ENCODE measurements at regions not wholly inside any gene's neighbourhood (a gene's known extent, or its start where the extent isn't known, plus 50 kb on each side); places are given as distances from the start of the nearest gene placed in this dataset.

GRCh38 chr20:6673071-6673470, 94.4 kb upstream of the BMP2 start:
- no peak overlapping the region for H3K18ac ChIP-seq (ENCODE audit: low read depth in 1 of 2, low read length in 2 of 2)
- H2BK12ac ChIP-seq (ENCODE audit: low read length in 2 of 2) = no peak overlapping the region
- no peak overlapping the region for H3K14ac ChIP-seq (ENCODE audit: low read length in 2 of 2)
- no peak overlapping the region for H3K9ac ChIP-seq (ENCODE audit: low read length)
- DNase-seq = no peak
- H3K4me3 ChIP-seq (ENCODE audit: insufficient read depth in 1 of 2, low read depth in 1 of 2, low read length in 2 of 2) = no peak overlapping the region
- H3K27ac ChIP-seq (ENCODE audit: low read length, poor library complexity, severe bottlenecking) = no peak overlapping the region
- H3K27me3 ChIP-seq (ENCODE audit: control insufficient read depth in 1 of 2, insufficient read depth in 1 of 2, low read length in 2 of 2) = peaks cover 0 to 10% of the 10 kb centered on the region in 2 experiments
- no peak overlapping the region for H3K4me2 ChIP-seq (ENCODE audit: low read length, poor library complexity, severe bottlenecking)
- no peak overlapping the region for H4K91ac ChIP-seq (ENCODE audit: low read length)
- no peak overlapping the region for H2BK5ac ChIP-seq (ENCODE audit: low read depth, low read length, poor library complexity, severe bottlenecking)
- no peak overlapping the region for H3K4ac ChIP-seq (ENCODE audit: low read depth in 1 of 2, low read length in 2 of 2)
- no peak overlapping the region for H2BK120ac ChIP-seq (ENCODE audit: low read depth, low read length)
- 98% methylated on average over 3 of the region's 3 CpGs for WGBS
- H2AFZ ChIP-seq (ENCODE audit: low read depth, low read length) = no peak overlapping the region
- H3K79me1 ChIP-seq (replicated peaks; ENCODE audit: low read length, poor library complexity, severe bottlenecking) = no peaks in the 10 kb centered on the region
- H3K9me3 ChIP-seq (ENCODE audit: control insufficient read depth, low read length) = no peaks in the 10 kb centered on the region
- H2BK15ac ChIP-seq (ENCODE audit: low read depth, poor library complexity, severe bottlenecking) = no peak overlapping the region
- no peak overlapping the region for H2AK5ac ChIP-seq (ENCODE audit: low read length, severe bottlenecking)
- no peaks in the 10 kb centered on the region for H3K36me3 ChIP-seq (ENCODE audit: control insufficient read depth in 1 of 2, insufficient read depth in 2 of 2, low read depth in 1 of 2, low read length in 2 of 2)
- H3K4me1 ChIP-seq (ENCODE audit: control insufficient read depth, insufficient read depth, low read depth, low read length) = no peaks in the 10 kb centered on the region
- H3K23ac ChIP-seq (ENCODE audit: low read length in 2 of 2) = no peak overlapping the region
- no peak overlapping the region for H4K8ac ChIP-seq (ENCODE audit: low read length)

GRCh38 chr20:6671829-6672228, 95.7 kb upstream of the BMP2 start:
- 97% methylated on average over 3 of the region's 3 CpGs for WGBS
- H3K4me1 ChIP-seq (ENCODE audit: control insufficient read depth, insufficient read depth, low read depth, low read length) = no peaks in the 10 kb centered on the region
- no peaks in the 10 kb centered on the region for H3K79me1 ChIP-seq (replicated peaks; ENCODE audit: low read length, poor library complexity, severe bottlenecking)
- H3K4me3 ChIP-seq (ENCODE audit: insufficient read depth in 1 of 2, low read depth in 1 of 2, low read length in 2 of 2) = no peak overlapping the region
- H4K8ac ChIP-seq (ENCODE audit: low read length) = no peak overlapping the region
- no peak overlapping the region for H3K27ac ChIP-seq (ENCODE audit: low read length, poor library complexity, severe bottlenecking)
- peaks cover 0 to 10% of the 10 kb centered on the region in 2 experiments for H3K27me3 ChIP-seq (ENCODE audit: control insufficient read depth in 1 of 2, insufficient read depth in 1 of 2, low read length in 2 of 2)
- H3K9me3 ChIP-seq (ENCODE audit: control insufficient read depth, low read length) = no peaks in the 10 kb centered on the region
- DNase-seq = no peak
- H2AK5ac ChIP-seq (ENCODE audit: low read length, severe bottlenecking) = no peak overlapping the region
- H4K91ac ChIP-seq (ENCODE audit: low read length) = no peak overlapping the region
- no peak overlapping the region for H3K18ac ChIP-seq (ENCODE audit: low read depth in 1 of 2, low read length in 2 of 2)
- H3K14ac ChIP-seq (ENCODE audit: low read length in 2 of 2) = no peak overlapping the region
- H2BK120ac ChIP-seq (ENCODE audit: low read depth, low read length) = no peak overlapping the region
- H3K4me2 ChIP-seq (ENCODE audit: low read length, poor library complexity, severe bottlenecking) = no peak overlapping the region
- no peak overlapping the region for H2BK12ac ChIP-seq (ENCODE audit: low read length in 2 of 2)
- no peak overlapping the region for H3K23ac ChIP-seq (ENCODE audit: low read length in 2 of 2)
- no peak overlapping the region for H2AFZ ChIP-seq (ENCODE audit: low read depth, low read length)
- no peak overlapping the region for H2BK15ac ChIP-seq (ENCODE audit: low read depth, poor library complexity, severe bottlenecking)
- H2BK5ac ChIP-seq (ENCODE audit: low read depth, low read length, poor library complexity, severe bottlenecking) = no peak overlapping the region
- H3K9ac ChIP-seq (ENCODE audit: low read length) = no peak overlapping the region
- H3K4ac ChIP-seq (ENCODE audit: low read depth in 1 of 2, low read length in 2 of 2) = no peak overlapping the region
- H3K36me3 ChIP-seq (ENCODE audit: control insufficient read depth in 1 of 2, insufficient read depth in 2 of 2, low read depth in 1 of 2, low read length in 2 of 2) = no peaks in the 10 kb centered on the region

- no peak overlapping the region for H4K91ac ChIP-seq (ENCODE audit: low read length)
- no peak overlapping the region for H3K14ac ChIP-seq (ENCODE audit: low read length in 2 of 2)
- no peaks in the 10 kb centered on the region for H3K9me3 ChIP-seq (ENCODE audit: control insufficient read depth, low read length)
- H3K4me2 ChIP-seq (ENCODE audit: low read length, poor library complexity, severe bottlenecking) = no peak overlapping the region
- no peak overlapping the region for H4K8ac ChIP-seq (ENCODE audit: low read length)
- H3K79me1 ChIP-seq (replicated peaks; ENCODE audit: low read length, poor library complexity, severe bottlenecking) = no peaks in the 10 kb centered on the region
- no peak overlapping the region for H3K23ac ChIP-seq (ENCODE audit: low read length in 2 of 2)
- no peak overlapping the region for H2BK5ac ChIP-seq (ENCODE audit: low read depth, low read length, poor library complexity, severe bottlenecking)
- H3K27me3 ChIP-seq (ENCODE audit: control insufficient read depth in 1 of 2, insufficient read depth in 1 of 2, low read length in 2 of 2) = peaks cover 0 to 10% of the 10 kb centered on the region in 2 experiments
- peak; percentile 34 for DNase-seq
- no peak overlapping the region for H2BK12ac ChIP-seq (ENCODE audit: low read length in 2 of 2)
- no peak overlapping the region for H3K27ac ChIP-seq (ENCODE audit: low read length, poor library complexity, severe bottlenecking)
- no peak overlapping the region for H2BK15ac ChIP-seq (ENCODE audit: low read depth, poor library complexity, severe bottlenecking)
- H2BK120ac ChIP-seq (ENCODE audit: low read depth, low read length) = no peak overlapping the region
- no peak overlapping the region for H2AFZ ChIP-seq (ENCODE audit: low read depth, low read length)
- peaks cover 1% of the 10 kb centered on the region for H3K4me1 ChIP-seq (ENCODE audit: control insufficient read depth, insufficient read depth, low read depth, low read length)
- no peaks in the 10 kb centered on the region for H3K36me3 ChIP-seq (ENCODE audit: control insufficient read depth in 1 of 2, insufficient read depth in 2 of 2, low read depth in 1 of 2, low read length in 2 of 2)
- no peak overlapping the region for H3K4ac ChIP-seq (ENCODE audit: low read depth in 1 of 2, low read length in 2 of 2)
- H3K9ac ChIP-seq (ENCODE audit: low read length) = no peak overlapping the region
- no peak overlapping the region for H3K4me3 ChIP-seq (ENCODE audit: insufficient read depth in 1 of 2, low read depth in 1 of 2, low read length in 2 of 2)
- H3K18ac ChIP-seq (ENCODE audit: low read depth in 1 of 2, low read length in 2 of 2) = no peak overlapping the region
- no peak overlapping the region for H2AK5ac ChIP-seq (ENCODE audit: low read length, severe bottlenecking)
These were observed 98.9 kb upstream of the BMP2 start for GRCh38 chr20:6668546-6668945.

GRCh38 chr20:6665621-6666355, 101.7 kb upstream of the BMP2 start:
- peak overlapping the region in 1 of 2 experiments; percentile 97 for H3K18ac ChIP-seq (ENCODE audit: low read depth in 1 of 2, low read length in 2 of 2)
- peak overlapping the region; percentile 49 to 100 for H2BK12ac ChIP-seq (ENCODE audit: low read length in 2 of 2)
- H3K9ac ChIP-seq (ENCODE audit: low read length) = no peak overlapping the region
- H3K4me1 ChIP-seq (ENCODE audit: control insufficient read depth, insufficient read depth, low read depth, low read length) = peaks cover 2% of the 10 kb centered on the region
- H3K4ac ChIP-seq (ENCODE audit: low read depth in 1 of 2, low read length in 2 of 2) = peak overlapping the region in 1 of 2 experiments; percentile 86
- no peak overlapping the region for H2AFZ ChIP-seq (ENCODE audit: low read depth, low read length)
- H3K14ac ChIP-seq (ENCODE audit: low read length in 2 of 2) = no peak overlapping the region
- peak overlapping the region; percentile 92 for H4K91ac ChIP-seq (ENCODE audit: low read length)
- no peak overlapping the region for H2BK5ac ChIP-seq (ENCODE audit: low read depth, low read length, poor library complexity, severe bottlenecking)
- H3K36me3 ChIP-seq (ENCODE audit: control insufficient read depth in 1 of 2, insufficient read depth in 2 of 2, low read depth in 1 of 2, low read length in 2 of 2) = no peaks in the 10 kb centered on the region
- H4K8ac ChIP-seq (ENCODE audit: low read length) = no peak overlapping the region
- peaks cover 3% of the 10 kb centered on the region for H3K9me3 ChIP-seq (ENCODE audit: control insufficient read depth, low read length)
- H3K23ac ChIP-seq (ENCODE audit: low read length in 2 of 2) = no peak overlapping the region
- H3K4me3 ChIP-seq (ENCODE audit: insufficient read depth in 1 of 2, low read depth in 1 of 2, low read length in 2 of 2) = no peak overlapping the region
- H2AK5ac ChIP-seq (ENCODE audit: low read length, severe bottlenecking) = no peak overlapping the region
- no peak overlapping the region for H2BK15ac ChIP-seq (ENCODE audit: low read depth, poor library complexity, severe bottlenecking)
- 2% methylated on average over 2 of the region's 5 CpGs for WGBS
- H3K27me3 ChIP-seq (ENCODE audit: control insufficient read depth in 1 of 2, insufficient read depth in 1 of 2, low read length in 2 of 2) = peaks cover 0 to 2% of the 10 kb centered on the region in 2 experiments
- H3K27ac ChIP-seq (ENCODE audit: low read length, poor library complexity, severe bottlenecking) = peak overlapping the region; percentile 70
- H3K4me2 ChIP-seq (ENCODE audit: low read length, poor library complexity, severe bottlenecking) = no peak overlapping the region
- H2BK120ac ChIP-seq (ENCODE audit: low read depth, low read length) = no peak overlapping the region
- no peaks in the 10 kb centered on the region for H3K79me1 ChIP-seq (replicated peaks; ENCODE audit: low read length, poor library complexity, severe bottlenecking)
- DNase-seq = peak; percentile 90
